LNCAP (cell line): ENCODE measurements at regions not wholly inside any gene's neighbourhood (a gene's known extent, or its start where the extent isn't known, plus 50 kb on each side); places are given as distances from the start of the nearest gene placed in this dataset.

Experiments
- TF ChIP-seq, protein P1 (sequence below): fragments of 450-650 bp; IDR thresholded peaks from 2 replicates; pipeline ENCODE4 v1.5.1; 2017; ENCODE audit warnings: mild to moderate bottlenecking

DNA sequence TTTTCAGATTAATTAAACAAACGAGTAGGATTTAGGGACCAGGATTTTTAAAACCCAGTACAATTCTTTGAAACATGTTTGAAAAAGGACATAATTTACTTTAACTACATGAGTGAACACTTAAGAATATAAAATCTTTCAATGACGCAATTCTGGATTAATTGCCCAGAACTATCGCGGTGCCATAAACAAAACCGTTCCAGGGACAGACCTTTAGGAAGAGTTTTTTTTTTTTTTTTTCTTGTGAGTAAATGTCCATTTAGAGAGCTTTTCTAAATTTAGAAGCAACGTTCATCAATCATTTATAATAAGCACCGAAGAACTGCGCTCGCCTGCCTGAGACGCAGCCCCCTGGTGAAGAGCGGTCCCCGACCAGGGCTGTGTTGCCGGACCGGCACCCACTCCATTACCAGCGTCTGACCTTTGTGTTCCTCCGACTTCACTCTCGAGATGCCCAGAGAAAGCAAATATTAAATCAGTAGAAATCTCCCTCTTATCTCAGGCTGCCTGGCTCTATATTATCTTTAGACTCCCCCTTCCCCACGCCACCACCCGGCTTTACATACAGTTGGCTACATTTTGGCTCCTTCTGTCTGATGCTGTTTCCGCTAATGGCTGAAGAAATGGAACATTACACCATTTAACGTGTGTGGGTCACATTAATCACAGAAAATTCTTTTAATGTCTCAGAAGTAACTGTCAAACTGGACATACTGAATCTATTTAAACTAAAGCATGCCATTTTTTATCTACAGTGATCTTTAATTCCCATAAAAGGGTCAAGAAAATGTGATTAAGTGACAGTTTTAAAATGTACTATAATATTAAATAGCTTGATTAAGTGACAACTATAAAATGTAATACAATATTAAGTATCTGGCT, 364.0 kb upstream of the MEIS1 start:
- TF ChIP-seq, protein P1, sequence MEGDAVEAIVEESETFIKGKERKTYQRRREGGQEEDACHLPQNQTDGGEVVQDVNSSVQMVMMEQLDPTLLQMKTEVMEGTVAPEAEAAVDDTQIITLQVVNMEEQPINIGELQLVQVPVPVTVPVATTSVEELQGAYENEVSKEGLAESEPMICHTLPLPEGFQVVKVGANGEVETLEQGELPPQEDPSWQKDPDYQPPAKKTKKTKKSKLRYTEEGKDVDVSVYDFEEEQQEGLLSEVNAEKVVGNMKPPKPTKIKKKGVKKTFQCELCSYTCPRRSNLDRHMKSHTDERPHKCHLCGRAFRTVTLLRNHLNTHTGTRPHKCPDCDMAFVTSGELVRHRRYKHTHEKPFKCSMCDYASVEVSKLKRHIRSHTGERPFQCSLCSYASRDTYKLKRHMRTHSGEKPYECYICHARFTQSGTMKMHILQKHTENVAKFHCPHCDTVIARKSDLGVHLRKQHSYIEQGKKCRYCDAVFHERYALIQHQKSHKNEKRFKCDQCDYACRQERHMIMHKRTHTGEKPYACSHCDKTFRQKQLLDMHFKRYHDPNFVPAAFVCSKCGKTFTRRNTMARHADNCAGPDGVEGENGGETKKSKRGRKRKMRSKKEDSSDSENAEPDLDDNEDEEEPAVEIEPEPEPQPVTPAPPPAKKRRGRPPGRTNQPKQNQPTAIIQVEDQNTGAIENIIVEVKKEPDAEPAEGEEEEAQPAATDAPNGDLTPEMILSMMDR: no peak

DNA sequence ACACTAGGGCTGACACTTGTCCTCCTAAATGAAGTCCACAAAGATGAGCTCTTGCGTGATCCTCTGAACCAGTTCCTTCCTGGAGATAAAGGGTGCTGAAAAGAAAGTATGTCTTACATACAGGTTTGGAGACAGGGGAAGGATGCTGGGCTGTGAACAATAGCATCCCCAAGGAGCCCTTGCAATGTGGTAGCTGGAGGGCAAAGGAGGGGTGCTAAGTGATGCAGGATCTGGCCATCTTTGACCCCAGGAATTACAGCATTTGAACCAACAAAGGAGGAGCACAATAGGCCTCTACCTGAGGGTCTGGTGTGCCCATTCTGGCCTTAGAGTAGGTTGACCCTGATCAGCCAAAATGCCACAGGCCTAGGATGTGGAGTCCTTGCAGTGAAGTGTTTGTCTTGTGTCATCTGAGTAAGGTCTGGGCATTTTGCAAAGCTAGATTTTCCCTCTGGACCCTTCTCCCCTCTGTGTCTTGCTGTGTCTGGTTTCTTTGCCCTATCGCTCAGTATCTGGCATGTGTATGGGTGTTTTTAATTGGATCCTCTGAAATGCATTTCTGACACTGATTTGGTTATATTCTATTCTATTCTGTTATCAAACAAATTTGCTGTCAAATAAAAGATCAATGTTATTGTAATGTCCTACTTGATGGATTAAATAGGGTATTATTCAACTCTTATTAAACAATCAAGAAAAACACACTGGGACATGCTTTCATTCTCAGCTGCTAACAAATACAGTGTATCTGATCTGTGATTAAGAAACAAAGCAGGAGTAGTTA, 364.8 kb upstream of the MEIS1 start:
- TF ChIP-seq, protein P1: no peak

DNA sequence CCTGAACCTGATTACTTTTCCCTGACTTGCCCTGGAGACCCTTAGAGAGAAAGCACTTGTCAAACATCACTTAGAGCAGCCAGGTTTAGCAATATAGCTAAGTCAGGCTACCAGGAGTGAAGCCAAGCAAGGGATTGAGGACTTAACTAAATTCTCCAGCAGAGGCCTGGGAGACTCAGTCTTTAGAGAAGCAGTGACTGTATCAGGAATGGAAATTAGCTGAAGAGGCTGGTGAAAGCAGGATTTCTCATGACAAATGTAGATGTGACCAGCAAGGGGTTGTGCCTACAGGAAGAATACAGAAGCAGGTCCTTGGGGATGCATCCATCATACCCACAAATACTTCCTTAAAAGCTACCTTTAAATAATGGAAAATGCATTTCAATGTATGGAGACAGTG, 368.9 kb upstream of the MEIS1 start:
- TF ChIP-seq, protein P1: no peak

DNA sequence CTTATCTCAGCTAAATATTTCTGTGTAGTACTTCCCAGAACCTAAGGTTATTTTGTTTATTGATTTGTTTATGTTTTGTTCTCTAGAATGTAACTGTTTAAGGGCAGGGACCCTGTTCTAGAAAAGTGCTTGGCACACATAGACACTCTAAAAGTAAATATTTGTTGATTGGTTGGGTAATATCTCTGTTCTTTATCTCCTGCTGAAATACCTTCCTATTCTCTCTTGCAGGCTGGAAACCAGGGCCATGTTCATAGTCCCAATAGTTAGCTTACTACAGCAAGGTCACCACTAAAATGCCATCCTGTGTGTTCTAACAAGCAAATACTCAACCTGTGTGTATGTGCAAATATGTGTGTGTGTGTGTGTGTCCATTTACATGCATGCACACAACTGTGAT, 375.6 kb upstream of the MEIS1 start:
- TF ChIP-seq, protein P1: no peak

DNA sequence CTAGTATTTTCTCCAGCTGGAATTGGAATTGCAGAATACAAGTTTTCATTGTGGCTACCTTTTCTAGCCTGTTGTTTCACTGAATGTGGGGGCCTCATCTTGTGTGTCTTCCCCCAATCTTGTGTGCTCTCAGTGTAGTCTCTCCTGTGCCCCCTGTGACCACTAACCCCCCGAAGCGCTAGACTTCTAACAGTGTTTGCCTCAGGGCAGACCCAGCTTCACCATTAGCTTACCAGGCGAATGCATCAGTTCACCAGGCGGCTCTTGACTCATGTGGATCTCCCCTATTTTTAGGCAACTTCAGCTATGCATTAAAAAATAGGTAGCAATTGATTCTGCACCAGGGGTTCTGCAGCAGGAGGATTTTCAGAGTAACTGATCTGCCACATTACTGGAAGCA, 376.2 kb upstream of the MEIS1 start:
- TF ChIP-seq, protein P1: no peak

DNA sequence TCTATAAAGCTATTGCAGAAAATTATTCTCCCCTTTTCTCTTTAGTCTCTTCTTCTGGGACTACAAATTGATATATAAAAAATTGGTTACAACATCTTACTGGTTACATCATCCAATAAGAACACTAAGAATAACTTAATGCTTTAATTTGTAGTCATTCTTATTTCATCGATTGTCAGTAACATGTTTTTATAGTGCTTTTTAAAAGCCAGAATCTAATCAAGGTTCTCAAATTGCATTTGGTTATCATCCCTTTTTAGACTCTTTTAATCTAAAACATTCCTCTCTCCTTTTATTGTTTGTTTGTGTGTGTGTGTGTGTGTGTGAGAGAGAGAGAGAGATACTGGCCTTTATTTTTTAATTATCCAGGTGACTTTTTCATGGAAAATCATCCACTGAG, 377.1 kb upstream of the MEIS1 start:
- TF ChIP-seq, protein P1: no peak

DNA sequence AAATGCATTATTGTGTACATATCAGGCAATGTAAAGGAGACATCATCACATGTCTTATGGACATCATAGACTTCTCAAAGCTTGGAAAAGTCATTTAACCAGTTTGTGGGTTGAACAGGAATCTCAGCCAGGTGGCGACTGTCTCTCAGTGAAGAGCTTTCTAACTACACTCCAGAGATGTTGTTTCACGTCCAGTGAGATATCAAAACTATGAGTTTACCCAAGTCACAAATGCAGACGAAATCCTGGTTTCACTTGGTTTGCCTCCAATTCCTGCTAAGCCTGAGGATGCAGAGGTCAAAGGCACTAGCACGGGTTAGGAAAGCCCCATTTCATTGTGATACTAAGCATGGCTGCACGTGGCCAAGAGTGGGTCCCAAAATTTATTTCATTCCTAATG, 384.5 kb upstream of the MEIS1 start:
- TF ChIP-seq, protein P1: no peak
